Islet of Langerhans (tissue), 1 donor: ENCODE measurements at regions not wholly inside any gene's neighbourhood (a gene's known extent, or its start where the extent isn't known, plus 50 kb on each side); places are given as distances from the start of the nearest gene placed in this dataset.
"Not testable (repeated sequence)": the region's sequence is repeated elsewhere in the genome, so short reads cannot be mapped to it uniquely, and the experiment has no call there.

Experiments
- FAIRE-seq: peaks from one replicate; lab custom pipeline; 2011; peaks lifted over from hg19 to GRCh38; lab: Jason Lieb, UNC

DNA sequence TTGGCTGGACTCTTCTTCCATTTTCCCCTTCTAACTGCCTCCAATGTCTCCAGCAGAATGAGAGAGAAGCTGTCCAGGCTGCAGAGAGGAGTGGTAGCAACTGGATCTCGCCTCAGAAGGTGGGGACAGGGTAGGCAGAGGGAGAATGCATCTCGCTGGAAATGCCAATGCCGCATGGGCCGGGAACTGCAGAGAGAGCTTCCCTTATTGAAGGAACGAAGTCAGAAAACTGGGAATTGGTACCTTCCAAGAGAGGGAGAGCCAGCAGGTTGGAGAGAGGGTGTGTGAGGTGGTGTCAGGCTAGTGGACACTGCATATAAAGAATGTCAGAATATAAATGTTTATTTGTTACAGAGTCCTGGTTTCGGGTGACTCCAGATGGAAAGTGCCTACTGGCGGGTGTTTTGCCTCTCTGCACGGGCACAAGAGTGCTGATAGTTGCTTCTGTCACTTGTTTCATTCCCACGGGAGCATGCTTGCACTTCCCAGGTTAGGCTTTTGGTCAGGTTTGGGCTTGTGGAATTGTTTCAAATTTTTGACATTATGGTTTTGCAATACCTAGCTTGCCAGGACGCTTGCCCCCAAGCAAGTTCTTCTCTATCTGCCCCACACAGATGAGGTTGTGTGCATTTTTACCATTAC, 156.8 kb upstream of the STS start:
- FAIRE-seq: no peak

DNA sequence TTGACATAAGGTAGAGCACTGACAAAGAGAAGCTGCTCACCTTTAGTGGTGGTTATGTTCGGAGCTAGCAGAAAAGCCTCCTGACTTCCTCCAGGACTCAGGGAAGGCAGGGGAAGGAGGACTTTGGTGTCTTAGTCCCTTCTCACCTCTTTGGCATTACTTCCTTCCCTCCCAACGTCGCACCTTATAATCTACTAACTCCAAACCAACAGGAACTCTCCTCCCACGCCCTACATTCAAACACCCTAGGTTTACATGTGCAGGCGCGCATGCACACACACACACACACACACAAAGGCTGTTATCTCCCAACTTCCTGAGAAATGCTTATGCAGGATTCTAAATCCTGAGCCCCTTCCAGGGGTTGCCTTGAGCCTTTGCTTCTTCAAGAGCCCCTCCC, 157.7 kb upstream of the STS start:
- FAIRE-seq: no peak

DNA sequence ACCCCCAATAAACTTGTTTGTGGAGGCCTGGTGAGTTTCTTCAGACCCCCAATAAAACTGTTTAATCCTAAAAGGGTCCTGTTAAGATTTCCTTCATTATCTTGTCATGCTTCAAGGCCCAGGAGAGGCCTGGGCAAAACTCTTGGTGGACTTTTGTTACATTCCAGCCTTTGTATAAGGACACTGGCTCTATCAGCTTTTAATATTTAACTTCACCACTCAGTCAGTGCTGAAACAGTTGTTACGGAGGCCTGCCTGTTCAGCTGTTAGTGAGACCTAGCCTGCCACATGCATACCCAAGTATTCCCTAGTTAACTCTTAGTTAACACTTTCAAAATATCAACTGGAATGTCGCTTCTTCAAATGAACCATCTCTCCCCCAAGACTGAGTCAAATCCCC, 158.8 kb upstream of the STS start:
- FAIRE-seq: not testable (repeated sequence)

DNA sequence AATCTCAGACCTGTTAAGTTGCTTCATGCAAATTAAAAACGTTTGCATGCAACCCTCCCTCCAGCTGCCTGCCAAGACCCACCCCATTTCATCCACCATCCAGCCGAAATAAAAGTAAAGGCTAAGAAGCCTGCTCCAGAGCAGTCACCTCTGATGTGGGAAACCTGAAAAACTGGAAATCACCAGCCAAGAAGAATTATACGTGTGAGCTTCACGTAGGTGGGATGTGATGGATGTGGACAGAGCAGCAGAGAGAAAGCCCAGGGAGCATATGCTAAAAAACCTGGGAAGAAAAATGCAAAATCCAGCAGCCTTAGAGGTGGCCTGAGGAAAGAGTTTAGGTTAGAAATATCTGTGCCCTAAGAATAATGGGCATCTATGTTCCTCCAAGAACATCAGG, 160.6 kb upstream of the STS start:
- no peak for FAIRE-seq

DNA sequence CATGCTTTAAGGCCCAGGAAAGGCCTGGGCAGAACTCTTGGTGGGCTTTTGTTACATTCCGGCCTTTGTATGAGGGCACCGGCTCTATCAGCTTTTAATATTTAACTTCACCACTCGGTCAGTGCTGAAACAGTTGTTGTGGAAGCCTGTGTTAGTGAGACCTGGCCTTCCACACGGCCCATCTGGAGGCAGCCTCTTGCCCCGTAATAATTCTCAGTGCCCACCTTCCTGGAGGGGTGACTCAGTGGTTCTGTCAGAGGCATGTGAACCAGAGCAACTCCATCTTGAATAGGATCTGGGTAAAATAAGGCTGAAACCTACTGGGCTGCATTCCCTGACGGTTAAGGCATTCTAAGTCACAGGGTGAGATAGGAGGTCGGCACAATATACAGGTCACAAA, 162.0 kb upstream of the STS start:
- no peak for FAIRE-seq

DNA sequence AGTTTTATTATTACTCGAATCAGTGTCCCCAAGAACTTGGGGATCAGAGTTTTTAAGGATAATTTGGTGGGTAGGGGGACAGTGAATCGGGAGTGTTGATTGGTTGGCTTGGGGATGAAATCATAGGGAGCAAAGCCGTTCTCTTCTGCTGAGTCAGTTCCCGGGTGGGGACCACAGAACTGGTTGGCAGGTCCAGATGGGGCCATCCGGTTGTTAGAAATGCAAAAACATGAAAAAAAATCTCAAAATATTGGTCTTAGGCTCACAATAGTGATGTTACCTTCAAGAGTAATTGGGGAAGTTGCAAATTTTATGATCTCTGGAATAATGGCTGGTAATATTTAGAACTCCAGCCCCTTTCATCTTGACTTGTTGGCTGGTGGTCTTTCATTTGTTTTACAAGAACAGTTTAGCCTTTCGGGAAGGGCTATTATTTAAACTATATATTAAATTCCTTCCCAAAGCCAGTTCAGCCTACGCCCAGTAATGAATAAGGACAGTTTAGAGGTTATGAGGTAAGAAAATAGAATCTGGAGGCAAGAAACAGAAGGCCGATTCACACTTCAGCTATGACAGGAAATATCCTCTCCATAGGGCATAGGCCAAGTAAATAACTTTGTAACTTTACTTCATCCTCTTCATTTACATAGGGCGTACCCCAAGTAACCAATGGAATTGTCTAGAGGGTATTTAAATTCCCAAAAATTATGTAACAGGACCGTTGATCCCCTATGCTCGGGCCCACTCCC, 164.1 kb upstream of the STS start:
- FAIRE-seq: no peak

DNA sequence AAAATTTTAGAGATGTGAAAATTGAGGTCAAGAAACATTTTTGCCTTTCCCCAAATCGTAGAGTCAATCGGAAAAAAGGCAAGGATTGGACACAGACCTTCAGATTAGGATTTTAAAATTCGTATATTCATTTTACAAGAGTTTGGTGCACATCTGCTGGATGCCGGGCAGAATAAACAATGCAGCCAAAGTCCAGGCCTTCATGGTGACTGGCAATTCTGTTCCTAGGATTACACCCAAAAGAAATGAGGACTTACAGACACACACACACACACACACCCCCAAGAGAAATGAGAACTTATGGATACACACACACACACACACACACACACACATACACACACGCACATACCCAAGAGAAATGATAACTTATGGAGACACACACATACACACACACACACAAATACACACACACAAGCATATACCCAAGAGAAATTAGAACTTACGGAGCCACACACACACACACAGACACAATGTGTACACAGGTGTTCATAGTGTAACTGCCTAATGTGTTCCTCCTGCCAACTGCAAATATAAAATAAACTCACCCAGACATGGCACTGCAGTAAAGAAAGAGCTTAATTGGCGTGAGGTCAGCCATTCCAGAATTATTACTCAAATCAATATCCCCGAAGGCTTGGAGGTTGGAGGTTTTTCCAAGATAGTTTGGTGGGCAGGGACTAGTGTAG, 165.7 kb upstream of the STS start:
- no peak for FAIRE-seq

DNA sequence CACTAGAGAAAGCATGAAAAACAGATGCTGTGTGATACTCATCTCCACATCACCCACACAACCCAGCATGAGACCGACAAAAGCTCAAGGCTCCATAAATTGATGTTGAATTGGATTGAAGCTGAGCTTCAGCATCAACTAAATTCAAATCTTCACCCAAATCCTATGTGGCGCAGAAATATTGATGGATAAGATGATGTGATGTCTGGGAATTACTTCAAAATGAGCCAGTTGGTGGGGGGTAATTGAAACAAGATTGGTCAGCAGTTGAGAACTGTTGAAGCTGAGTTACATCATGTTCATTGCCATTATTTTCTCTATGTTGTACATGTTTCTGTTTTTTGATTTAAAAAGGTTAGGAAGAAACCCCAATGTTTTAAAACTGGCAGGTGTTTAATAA, 166.5 kb upstream of the STS start:
- no peak for FAIRE-seq

DNA sequence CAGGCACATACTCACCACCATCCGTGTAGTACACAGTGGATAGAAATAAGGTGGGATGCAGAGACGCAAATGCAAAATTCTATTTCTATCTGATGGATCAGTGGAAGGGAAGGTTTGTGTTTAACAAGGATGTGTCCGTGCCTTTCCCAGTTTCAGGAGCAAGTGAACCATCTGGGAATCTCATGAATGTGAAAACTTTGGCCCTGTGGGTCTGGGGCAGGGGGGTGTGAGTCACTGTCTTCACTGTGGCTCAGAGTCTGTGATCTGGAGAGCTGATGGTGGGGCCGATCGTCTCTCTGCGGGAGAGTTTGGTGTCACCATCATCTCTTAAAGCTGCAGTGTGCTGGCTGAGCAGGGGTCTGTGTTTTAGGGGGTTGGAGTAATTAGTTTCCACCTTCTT, 179.3 kb upstream of the STS start:
- no peak for FAIRE-seq

DNA sequence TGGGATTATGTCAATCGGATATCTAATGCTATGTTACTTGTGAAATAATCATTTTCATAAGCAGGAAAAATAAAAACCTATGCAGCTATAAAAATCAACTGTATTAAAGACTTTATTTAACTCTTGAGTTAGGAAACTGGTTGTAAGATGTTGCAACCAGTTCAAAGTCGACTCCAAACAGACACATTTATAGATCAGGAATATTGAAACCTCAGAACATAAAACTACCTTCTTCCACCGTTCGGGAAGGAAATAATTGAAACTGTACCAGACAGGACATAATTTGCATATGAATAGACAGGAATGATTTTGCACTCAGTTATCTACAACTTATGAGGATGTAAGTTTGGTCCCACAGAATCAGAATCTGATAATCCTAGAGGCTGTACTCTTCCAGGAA, 181.8 kb upstream of the STS start:
- FAIRE-seq: no peak

DNA sequence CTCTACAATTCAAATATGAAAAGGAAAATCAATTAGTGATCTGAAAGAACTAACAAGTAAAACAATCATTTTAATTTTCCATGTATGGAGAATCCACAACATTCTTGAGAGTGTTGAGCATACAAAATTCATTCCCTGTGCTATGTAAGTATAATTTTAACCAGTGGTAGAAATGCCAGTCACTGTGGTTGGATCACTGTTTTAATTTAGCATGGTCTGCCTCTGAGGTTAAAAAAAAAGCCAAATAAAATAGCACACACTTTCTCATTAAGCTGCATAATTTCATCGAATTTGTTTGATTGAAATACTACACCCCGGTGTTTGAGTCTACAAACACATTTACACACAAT, 185.5 kb upstream of the STS start:
- FAIRE-seq: no peak

DNA sequence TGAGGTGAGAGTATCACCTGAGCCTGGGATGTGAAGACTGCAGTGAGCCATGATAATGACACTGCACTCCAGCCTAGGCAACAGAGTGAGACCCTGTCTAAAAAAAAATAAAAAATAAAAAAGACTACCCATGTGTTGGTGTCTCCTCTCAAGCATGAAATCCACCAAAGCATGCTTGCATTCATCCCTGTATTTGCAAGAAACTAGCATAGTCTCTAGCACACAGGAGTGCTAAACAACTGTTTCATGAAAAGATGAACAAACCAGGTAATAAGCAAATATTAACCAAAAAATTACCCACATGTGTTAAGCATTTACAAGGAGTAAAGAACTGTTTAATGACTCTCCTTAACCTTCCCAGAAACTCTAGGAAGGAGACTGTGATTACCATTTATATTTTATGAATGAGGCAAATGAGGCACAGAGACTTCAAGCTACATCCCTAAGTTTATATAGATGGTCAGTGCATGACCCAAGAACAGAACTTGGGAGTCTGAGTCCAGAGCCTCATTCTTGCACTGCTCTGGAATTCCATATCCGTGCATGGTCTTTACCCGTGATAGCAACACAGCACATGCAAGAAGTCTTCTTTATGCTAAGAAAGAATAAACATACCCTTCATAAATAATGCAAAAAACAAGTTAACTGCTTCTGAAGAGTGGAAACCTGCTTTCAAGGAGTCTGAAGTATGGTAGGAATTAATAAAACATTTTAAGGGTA, 186.1 kb upstream of the STS start:
- FAIRE-seq: no peak

DNA sequence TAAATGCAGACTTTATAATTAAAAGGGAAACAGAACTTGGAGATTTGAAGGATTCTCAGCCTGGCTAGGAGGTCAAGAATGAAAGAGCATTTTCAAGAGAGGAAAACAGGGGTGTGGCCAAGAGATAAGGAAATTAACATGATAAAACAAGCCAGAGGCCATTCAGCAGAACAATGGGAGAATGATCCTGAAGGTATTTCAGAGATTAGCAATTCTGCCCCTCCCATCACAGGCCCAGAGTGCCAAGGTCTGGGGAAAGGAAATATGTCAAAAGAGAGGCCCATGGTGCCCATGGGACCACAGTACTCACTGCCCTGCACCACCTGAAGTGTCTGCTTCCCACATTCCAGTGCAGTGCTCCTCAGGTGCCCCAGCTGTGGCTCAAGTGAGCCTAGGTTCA, 188.5 kb upstream of the STS start:
- FAIRE-seq: no peak

DNA sequence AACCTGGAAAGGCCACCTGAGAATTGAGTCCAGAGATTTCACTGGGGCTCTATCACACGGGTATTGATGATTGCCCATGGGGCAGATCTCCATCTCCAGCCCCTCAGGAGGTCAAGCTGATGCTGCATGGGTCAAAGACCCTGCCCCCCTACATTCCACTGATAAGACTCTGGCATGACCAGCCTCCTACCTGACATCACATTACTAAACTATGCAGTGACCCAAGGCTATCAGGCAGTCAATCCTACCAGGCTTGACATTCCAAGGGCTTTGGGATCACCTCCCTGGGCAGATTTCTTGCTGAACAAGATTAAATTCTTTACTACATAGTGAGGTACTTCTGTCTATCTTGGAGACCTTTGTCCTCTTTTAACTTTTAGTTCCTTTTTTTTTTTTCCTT, 192.7 kb upstream of the STS start:
- no peak for FAIRE-seq

DNA sequence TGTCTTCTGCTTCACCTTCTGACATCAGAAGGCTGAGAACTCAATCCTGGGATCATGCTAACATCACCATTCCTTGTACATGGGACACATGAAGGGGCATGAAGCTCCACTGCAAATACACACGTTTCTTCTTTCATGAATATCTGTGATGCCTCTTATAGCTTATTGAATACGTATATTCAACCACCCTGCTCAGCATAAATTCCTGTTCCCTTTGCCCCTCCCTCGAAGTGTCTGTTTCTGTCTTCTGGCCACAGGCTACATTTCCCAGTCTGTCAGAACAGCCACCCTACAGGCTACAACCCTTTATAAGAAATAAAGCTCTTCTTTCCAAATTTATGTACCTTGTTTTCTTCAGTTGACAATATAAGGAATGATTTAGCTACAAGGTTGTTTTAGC, 201.3 kb upstream of the STS start:
- FAIRE-seq: no peak

DNA sequence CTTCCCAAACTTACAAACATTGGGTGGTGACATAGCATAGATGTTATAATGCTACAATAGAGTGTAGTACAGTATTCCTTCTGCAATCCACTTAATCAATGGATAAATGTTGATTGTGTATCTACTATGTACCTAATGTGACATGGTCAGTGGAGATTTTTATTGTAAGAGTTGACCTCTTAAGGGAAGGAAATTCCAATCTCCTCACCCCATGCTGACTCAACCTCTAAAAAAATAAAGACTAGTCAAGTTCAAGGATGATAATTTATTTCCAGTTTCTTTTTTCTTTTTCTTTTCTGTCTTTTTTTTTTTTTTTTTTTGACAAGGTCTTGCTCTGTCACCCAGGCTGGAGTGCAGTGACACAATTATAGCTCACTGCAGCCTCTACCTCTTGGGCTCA, 206.5 kb upstream of the STS start:
- FAIRE-seq: no peak

DNA sequence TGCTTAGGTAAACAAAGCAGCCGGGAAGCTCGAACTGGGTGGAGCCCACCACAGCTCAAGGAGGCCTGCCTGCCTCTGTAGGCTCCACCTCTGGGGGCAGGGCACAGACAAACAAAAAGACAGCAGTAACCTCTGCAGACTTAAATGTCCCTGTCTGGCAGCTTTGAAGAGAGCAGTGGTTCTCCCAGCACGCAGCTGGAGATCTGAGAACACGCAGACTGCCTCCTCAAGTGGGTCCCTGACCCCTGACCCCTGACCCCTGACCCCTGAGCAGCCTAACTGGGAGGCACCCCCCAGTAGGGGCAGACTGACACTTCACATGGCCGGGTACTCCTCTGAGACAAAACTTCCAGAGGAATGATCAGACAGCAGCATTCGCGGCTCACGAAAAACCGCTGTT, 214.6 kb upstream of the STS start:
- FAIRE-seq: not testable (repeated sequence)

DNA sequence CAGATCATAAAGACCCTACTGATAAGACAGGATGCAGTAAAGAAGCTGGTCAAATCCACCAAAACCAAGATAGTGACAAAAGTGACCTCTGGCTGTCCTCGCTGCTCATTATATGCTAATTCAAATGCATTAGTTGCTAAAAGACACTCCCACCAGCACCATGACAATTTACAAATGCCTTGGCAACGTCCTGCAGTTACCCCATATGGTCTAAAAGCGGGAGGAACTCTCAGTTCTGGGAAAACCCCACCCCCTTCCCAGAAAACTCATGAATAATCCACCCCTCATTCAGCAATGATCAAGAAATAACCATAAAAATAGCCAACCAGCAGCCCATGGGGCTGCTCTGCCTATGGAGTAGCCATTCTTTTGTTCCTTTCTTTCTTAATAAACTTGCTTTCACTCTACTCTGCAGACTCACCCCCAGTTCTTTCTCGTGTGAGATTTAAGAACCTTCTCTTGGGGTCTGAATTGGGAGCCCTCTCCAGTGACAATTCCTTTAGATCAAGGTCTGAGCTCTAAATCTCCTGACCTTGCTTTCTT, 217.1 kb upstream of the STS start:
- FAIRE-seq: no peak

DNA sequence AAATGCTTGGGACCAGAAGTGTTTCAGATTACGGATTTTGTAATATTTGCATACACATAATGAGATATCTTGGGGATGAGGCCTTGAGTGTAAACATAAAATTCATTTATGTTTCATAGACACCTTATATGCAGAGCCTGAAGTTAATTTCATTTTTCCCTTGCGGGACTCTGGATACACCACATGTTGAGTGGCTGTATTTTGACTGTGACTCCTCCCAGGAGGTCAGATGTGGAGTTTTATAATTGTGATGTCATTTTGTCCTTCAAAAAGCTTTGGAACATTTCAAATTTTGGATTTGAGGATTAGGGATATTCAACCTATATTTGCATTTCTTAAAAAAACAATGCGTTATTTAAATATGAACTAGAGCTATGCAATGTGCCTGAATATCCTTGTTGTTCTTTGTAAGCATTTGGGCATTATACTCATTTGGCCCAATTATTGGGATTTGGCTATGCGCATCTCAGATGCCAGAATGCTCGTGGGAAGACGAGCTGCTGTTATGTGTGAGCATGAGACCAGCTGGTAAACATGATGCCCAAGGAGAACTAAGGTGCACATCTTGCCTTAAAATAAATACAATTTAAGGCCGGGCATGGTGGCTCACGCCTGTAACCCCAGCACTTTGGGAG, 223.0 kb upstream of the STS start:
- FAIRE-seq: no peak

DNA sequence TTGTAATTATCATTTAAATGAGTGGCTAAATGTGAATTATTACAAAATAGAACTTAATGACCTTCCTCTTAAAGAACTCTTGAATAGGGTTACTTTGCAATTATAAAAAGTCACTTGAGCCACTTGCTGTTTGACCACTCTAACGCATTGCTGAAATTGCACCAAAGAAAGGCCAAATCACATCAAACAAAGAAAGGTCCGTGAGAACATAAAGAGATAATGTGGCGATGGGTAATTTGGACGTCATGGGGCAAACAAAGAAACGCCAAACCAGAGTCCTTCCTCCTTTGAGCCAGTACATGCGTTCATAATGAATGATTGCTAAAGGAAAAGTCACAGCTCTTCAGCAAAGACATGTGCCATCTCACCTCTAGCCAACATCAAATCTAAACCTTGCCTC, 229.8 kb upstream of the STS start:
- peak; percentile 5 for FAIRE-seq

DNA sequence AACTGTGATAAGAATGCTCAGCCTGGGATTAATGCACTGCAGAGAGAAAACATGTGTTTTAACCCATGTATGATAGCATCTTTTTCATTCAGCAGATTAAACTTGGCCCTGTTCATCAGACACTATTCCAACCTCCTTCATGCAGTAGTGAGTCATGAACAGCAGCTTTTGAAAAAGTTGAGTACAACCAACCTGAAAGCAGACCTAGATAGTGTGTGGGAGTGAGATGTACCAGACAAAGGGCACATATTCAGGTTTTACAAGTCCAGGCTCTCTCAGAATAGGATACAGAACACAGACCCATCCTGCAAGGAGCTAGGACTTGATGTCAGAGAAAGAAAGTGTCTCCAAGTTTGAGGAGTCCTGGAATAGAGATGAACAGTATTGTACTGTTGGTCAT, 237.3 kb upstream of the STS start:
- FAIRE-seq: no peak

DNA sequence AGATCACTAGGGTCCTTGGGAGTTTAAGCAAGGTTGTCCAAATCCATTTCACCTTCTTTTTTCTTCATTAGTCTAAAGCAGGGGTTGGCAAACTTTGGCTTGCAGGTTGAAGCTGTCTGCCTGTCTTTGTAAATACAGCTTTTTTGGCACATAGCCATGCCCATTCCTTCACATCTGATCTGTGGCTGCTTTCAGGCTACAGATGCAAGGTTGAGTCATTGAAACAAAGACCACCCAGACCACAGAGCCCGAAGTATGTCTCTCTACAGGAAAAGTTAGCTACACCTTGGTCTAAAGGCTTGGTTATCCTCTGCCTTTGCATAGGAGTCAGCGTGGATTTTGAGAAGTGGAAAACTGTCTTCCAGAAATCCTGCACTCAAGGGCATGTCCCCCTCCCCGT, 238.1 kb upstream of the STS start:
- no peak for FAIRE-seq

DNA sequence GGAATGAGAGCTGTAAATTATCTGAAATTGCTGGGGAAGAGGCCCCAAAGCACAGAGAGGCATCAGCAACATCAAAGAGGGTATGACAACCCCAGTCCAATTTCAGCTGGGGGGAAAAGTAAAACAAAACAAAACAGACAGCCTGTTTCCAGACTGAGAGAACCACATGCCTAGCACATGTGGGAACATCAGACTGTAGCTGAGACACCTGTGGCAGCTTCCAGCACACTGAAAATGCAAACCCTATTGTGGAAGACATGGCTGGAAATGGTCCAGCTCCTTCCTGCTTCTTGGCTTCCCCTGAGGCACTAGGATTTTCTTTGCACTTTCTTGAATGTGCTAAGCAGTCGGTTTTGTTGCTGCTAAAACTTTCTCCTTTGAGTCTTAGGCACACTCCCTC, 240.9 kb upstream of the STS start:
- FAIRE-seq: no peak
